Brain microvascular endothelial cell (primary cell): ENCODE measurements at regions not wholly inside any gene's neighbourhood (a gene's known extent, or its start where the extent isn't known, plus 50 kb on each side); places are given as distances from the start of the nearest gene placed in this dataset.

Source experiments
- DNase-seq: peaks from one replicate; pipeline ENCODE4 v3.0.0-alpha.2; 2020
- H3K27ac ChIP-seq: fragments of 250-450 bp; sonication (Bioruptor Pico); 2 replicates; pipeline ENCODE4 v1.5.1; 2020; ENCODE audit warnings: mild to moderate bottlenecking, moderate library complexity
- H3K27me3 ChIP-seq: fragments of 250-450 bp; sonication (Bioruptor Pico); replicated peaks from 2 replicates; pipeline ENCODE4 v1.5.1; 2020; ENCODE audit warnings: mild to moderate bottlenecking
- H3K36me3 ChIP-seq: fragments of 250-450 bp; sonication (Bioruptor Pico); replicated peaks from 2 replicates; pipeline ENCODE4 v1.5.1; 2020; ENCODE audit warnings: mild to moderate bottlenecking
- H3K4me3 ChIP-seq: 2 replicates; pipeline ENCODE4 v1.5.1; 2011; ENCODE audit warnings: low read depth, mild to moderate bottlenecking, control low read depth, low read length, moderate library complexity
- CTCF ChIP-seq: IDR thresholded peaks from 2 replicates; pipeline ENCODE4 v1.5.1; 2011; ENCODE audit warnings: low read depth, mild to moderate bottlenecking, moderate library complexity, low read length, control low read depth, inconsistent platforms; ENCODE audit errors: missing control alignments
- in situ Hi-C: cut with HindIII; loops from 2 replicates; pipeline ENCODE4 v1.10.0; 2017; ENCODE audit warnings: low sequenced_read_pairs, low pct_ligation_motif_present

GRCh38 chr2:60097298-60097697 is 456.2 kb downstream of the BCL11A start:
- H3K4me3 ChIP-seq: no peak overlapping the region
- no peak for TF ChIP-seq CTCF
- no peak for DNase-seq
- no peak overlapping the region for H3K27ac ChIP-seq
- no peaks in the 10 kb centered on the region for H3K36me3 ChIP-seq
- no peaks in the 10 kb centered on the region for H3K27me3 ChIP-seq
- in situ Hi-C loops: no loop called here

GRCh38 chr2:60096556-60096955 is 456.9 kb downstream of the BCL11A start:
- H3K27me3 ChIP-seq: no peaks in the 10 kb centered on the region
- TF ChIP-seq CTCF: no peak
- no peaks in the 10 kb centered on the region for H3K36me3 ChIP-seq
- no peak for DNase-seq
- no peak overlapping the region for H3K4me3 ChIP-seq
- in situ Hi-C loops: no loop called here
- H3K27ac ChIP-seq: no peak overlapping the region

- in situ Hi-C loops: no loop called here
- TF ChIP-seq CTCF: no peak
- Histone ChIP-seq H3K36me3 (no peaks in the 10 kb centered on the region), H3K27me3 (no peaks in the 10 kb centered on the region), H3K4me3 (no peak overlapping the region), H3K27ac (no peak overlapping the region)
- no peak for DNase-seq
Measured at GRCh38 chr2:60095903-60096302, 457.6 kb downstream of the BCL11A start.

- Histone ChIP-seq H3K4me3 (no peak overlapping the region), H3K27ac (no peak overlapping the region), H3K36me3 (no peaks in the 10 kb centered on the region), H3K27me3 (no peaks in the 10 kb centered on the region)
- no peak for DNase-seq
- in situ Hi-C loops: no loop called here
- no peak for TF ChIP-seq CTCF
Measured at GRCh38 chr2:60095202-60095815, 458.1 kb downstream of the BCL11A start.

GRCh38 chr2:60094450-60094929 is 459.0 kb downstream of the BCL11A start:
- H3K27me3 ChIP-seq: no peaks in the 10 kb centered on the region
- DNase-seq: no peak
- TF ChIP-seq CTCF: no peak
- H3K27ac ChIP-seq: no peak overlapping the region
- H3K36me3 ChIP-seq: no peaks in the 10 kb centered on the region
- no peak overlapping the region for H3K4me3 ChIP-seq
- in situ Hi-C loops: no loop called here

- H3K27ac ChIP-seq: no peak overlapping the region
- H3K4me3 ChIP-seq: no peak overlapping the region
- H3K27me3 ChIP-seq: no peaks in the 10 kb centered on the region
- no peak for DNase-seq
- in situ Hi-C loops: no loop called here
- H3K36me3 ChIP-seq: no peaks in the 10 kb centered on the region
- TF ChIP-seq CTCF: no peak
Measured at GRCh38 chr2:60092781-60093180, 460.7 kb downstream of the BCL11A start.
